Pancreas (tissue), 10 donors: ENCODE measurements at regions not wholly inside any gene's neighbourhood (a gene's known extent, or its start where the extent isn't known, plus 50 kb on each side); places are given as distances from the start of the nearest gene placed in this dataset.
A peak's percentile ranks its signal among the peaks of the same experiment; 100 is the strongest.

Experiments
- ATAC-seq, 4 donors: fragments of 200-7000 bp; cut with Tn5 transposase; one replicate each; pipeline versions ENCODE4 v1.8.0 to v1.9.1; 2020; ENCODE audit warnings: mild to moderate bottlenecking in 4 of 4, moderate library complexity in 4 of 4
- DNase-seq, 6 donors: peaks; one replicate each; pipeline ENCODE4 v3.0.0-alpha.2; 2020
- FAIRE-seq: peaks from 2 replicates; lab custom pipeline; 2012; peaks lifted over from hg19 to GRCh38; lab: Jason Lieb, UNC
- H3K27ac ChIP-seq, 4 donors: fragments of 200-600 bp; sonication (generic); 1 replicate in 3 of 4; 2 replicates in 1 of 4; pipeline versions ENCODE4 v1.5.0 to v1.8.0; 2020
- H3K27me3 ChIP-seq, 4 donors: fragments of 200-600 bp; one replicate each; pipeline ENCODE4 v1.8.0; 2021
- H3K36me3 ChIP-seq, 3 donors: fragments of 200-600 bp; sonication (generic) in 1 of 3; one replicate each; pipeline versions ENCODE4 v1.5.0 to v1.8.0; 2020 to 2021
- H3K4me1 ChIP-seq, 3 donors: fragments of 200-600 bp; one replicate each; pipeline ENCODE4 v1.8.0; 2021
- H3K4me3 ChIP-seq, 4 donors: fragments of 200-600 bp; sonication (generic) in 2 of 4; one replicate each; pipeline versions ENCODE4 v1.5.0 to v1.8.0; 2020 to 2021
- H3K9me3 ChIP-seq, 4 donors: fragments of 200-600 bp; one replicate each; pipeline ENCODE4 v1.8.0; 2021
- WGBS, 2 donors: extraction: QIAGEN DNeasy Blood & Tissue Kit; methylation state at CpG; one replicate each; pipeline ENCODE4 v1.1.7; 2013; 5-methylcytosine and 5-hydroxymethylcytosine counted together
- intact Hi-C, 3 donors: fragments of 100-400 bp; cut with DNase I; formaldehyde crosslinking; loops; one replicate each; pipeline versions ENCODE4 v1.11.1 to v1.14.2; 2022
- TF ChIP-seq, protein P1 (sequence below), 4 donors: fragments of 200-600 bp; sonication (generic) in 3 of 4; IDR thresholded peaks; one replicate each; pipeline versions ENCODE4 v1.5.0 to v1.8.0; 2021; ENCODE audit warnings: antibody characterized with exemption in 4 of 4
- donor health status: healthy with polysubstance abuse.
- donor health status: DM: no; HTN: no; CAD: no; lungs with moderate emphysema.
- donor health status: DM: no; HTN: no; CAD: no.
- donor health status: control.
- donor health status: control.
- donor health status: Bipolar disorder and iron deficiency.
- donor health status: DM: yes; HTN: yes; CAD: no.
- donor health status: DM: no; HTN: no; CAD: no.
- donor health status: DM: no; HTN: no; CAD: no.
- donor health status: DM: yes; HTN: yes; CAD: no.

GRCh38 chr10:132996603-132997343 lies 54.4 kb upstream of the CFAP46 start:
- 59 to 77% methylated on average over 27 of the region's 27 CpGs for WGBS, 2 donors
- intact Hi-C loops = no loop called here
- no peaks in the 10 kb centered on the region for H3K36me3 ChIP-seq
- no peak overlapping the region for H3K27ac ChIP-seq
- no peaks in the 10 kb centered on the region for H3K4me1 ChIP-seq
- FAIRE-seq = no peak
- no peaks in the 10 kb centered on the region for H3K9me3 ChIP-seq
- TF ChIP-seq, protein P1, sequence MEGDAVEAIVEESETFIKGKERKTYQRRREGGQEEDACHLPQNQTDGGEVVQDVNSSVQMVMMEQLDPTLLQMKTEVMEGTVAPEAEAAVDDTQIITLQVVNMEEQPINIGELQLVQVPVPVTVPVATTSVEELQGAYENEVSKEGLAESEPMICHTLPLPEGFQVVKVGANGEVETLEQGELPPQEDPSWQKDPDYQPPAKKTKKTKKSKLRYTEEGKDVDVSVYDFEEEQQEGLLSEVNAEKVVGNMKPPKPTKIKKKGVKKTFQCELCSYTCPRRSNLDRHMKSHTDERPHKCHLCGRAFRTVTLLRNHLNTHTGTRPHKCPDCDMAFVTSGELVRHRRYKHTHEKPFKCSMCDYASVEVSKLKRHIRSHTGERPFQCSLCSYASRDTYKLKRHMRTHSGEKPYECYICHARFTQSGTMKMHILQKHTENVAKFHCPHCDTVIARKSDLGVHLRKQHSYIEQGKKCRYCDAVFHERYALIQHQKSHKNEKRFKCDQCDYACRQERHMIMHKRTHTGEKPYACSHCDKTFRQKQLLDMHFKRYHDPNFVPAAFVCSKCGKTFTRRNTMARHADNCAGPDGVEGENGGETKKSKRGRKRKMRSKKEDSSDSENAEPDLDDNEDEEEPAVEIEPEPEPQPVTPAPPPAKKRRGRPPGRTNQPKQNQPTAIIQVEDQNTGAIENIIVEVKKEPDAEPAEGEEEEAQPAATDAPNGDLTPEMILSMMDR (IDR thresholded peaks at IDR 0.05) = no peak
- no peak for ATAC-seq
- H3K27me3 ChIP-seq = no peaks in the 10 kb centered on the region
- peak in 1 of 6 donors; percentile 34 for DNase-seq
- H3K4me3 ChIP-seq = no peak overlapping the region

DNA sequence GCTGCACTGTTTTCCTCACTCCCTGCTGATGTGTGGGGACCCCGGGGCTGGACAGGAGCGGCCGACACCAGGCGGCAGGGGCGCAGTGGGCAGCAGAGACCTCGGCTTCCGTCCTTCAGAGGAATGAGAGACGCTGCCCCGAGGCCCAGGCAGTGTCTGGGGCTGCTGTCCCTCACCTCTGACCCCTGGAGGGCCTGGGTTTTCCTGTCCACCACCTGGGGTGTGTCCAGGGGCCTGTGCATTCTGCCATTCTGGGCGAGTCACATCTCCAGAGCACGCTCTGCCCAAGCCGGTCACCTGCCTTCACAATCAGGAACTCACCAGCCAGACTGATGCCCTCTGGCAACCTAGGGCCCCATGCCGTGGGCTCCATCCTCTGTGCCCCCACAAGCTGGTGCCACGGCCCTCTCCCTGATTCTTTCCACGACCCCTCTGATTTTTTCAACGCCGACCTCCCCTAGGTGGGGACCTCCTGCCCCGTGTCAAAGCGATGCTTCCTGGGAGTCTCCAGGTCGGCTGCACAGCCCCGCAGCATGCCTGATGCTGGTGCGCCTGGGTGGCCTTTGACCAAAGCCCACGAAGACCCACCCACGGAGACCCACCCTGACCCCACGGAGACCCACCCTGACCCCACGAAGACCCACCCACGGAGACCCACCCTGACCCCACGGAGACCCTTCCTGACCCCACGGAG lies 53.7 kb upstream of the CFAP46 start:
- 50 to 68% methylated on average over 25 to 29 of the region's 29 CpGs for WGBS, 2 donors
- peak in 1 of 6 donors; percentile 43 for DNase-seq
- TF ChIP-seq, protein P1 (IDR thresholded peaks at IDR 0.05) = no peak
- Histone ChIP-seq H3K4me1 (no peaks in the 10 kb centered on the region), H3K9me3 (no peaks in the 10 kb centered on the region), H3K27me3 (no peaks in the 10 kb centered on the region), H3K36me3 (no peaks in the 10 kb centered on the region), H3K4me3 (no peak overlapping the region), H3K27ac (no peak overlapping the region)
- intact Hi-C loops = no loop called here
- FAIRE-seq = no peak
- ATAC-seq = no peak

- FAIRE-seq (no peak), ATAC-seq (no peak), DNase-seq (peak in 1 of 6 donors; percentile 43)
- Histone ChIP-seq H3K9me3 (no peaks in the 10 kb centered on the region), H3K4me1 (no peaks in the 10 kb centered on the region), H3K4me3 (peak overlapping the region in 1 of 4 donors; percentile 20), H3K27ac (no peak overlapping the region), H3K36me3 (no peaks in the 10 kb centered on the region), H3K27me3 (no peaks in the 10 kb centered on the region)
- 54 to 62% methylated on average over 15 of the region's 15 CpGs for WGBS, 2 donors
- TF ChIP-seq, protein P1 (IDR thresholded peaks at IDR 0.05) = no peak
- intact Hi-C loops = no loop called here
Measured at GRCh38 chr10:132994811-132995210, 52.4 kb upstream of the CFAP46 start.

GRCh38 chr10:132994185-132994796 lies 51.9 kb upstream of the CFAP46 start:
- Histone ChIP-seq H3K4me3 (peak overlapping the region in 1 of 4 donors; percentile 20), H3K27ac (no peak overlapping the region), H3K9me3 (no peaks in the 10 kb centered on the region), H3K36me3 (no peaks in the 10 kb centered on the region), H3K27me3 (no peaks in the 10 kb centered on the region), H3K4me1 (no peaks in the 10 kb centered on the region)
- intact Hi-C loops = no loop called here
- no peak for ATAC-seq
- DNase-seq = no peak
- no peak for FAIRE-seq
- WGBS, 2 donors = 34 to 38% methylated on average over 33 to 34 of the region's 34 CpGs
- TF ChIP-seq, protein P1 (IDR thresholded peaks at IDR 0.05) = no peak
